ENCODE measurements at regions not wholly inside any gene's neighbourhood (a gene's known extent, or its start where the extent isn't known, plus 50 kb on each side); places are given as distances from the start of the nearest gene placed in this dataset.

DNA sequence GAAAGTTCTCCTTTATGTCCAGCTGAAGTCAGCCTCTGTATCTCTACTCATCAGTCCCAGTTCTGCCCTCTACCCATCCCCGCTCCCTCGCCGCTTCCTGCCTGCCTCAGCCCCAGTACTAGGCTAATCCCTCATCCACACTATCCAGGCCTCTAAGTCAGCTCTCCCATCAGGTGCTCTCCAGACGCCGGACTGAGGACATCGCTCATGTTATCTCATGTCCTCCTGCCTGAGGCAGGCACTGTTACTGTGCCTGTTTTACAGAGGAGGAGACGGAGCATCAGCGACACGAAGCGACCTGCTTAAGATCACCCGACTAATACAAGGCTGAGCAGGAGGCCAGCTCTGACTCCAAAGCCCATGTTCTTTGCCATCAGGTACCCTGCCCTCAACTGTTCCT lies 57.3 kb upstream of the RUNX3 start:
- no peak overlapping the region for H2AFZ ChIP-seq
- H3K4me2 ChIP-seq: no peak overlapping the region
- DNase-seq (ENCODE audit: low spot score): no peak
- no peaks in the 10 kb centered on the region for H3K36me3 ChIP-seq (replicated peaks; ENCODE audit: insufficient read depth, low read depth)
- TF ChIP-seq EZH2phosphoT487 (IDR thresholded peaks at IDR 0.05; ENCODE audit: low read depth, severe bottlenecking, unreplicated experiment) (no peak), EZH2 (IDR thresholded peaks at IDR 0.05; ENCODE audit: borderline replicate concordance) (no peak)
- TF ChIP-seq, protein P1, sequence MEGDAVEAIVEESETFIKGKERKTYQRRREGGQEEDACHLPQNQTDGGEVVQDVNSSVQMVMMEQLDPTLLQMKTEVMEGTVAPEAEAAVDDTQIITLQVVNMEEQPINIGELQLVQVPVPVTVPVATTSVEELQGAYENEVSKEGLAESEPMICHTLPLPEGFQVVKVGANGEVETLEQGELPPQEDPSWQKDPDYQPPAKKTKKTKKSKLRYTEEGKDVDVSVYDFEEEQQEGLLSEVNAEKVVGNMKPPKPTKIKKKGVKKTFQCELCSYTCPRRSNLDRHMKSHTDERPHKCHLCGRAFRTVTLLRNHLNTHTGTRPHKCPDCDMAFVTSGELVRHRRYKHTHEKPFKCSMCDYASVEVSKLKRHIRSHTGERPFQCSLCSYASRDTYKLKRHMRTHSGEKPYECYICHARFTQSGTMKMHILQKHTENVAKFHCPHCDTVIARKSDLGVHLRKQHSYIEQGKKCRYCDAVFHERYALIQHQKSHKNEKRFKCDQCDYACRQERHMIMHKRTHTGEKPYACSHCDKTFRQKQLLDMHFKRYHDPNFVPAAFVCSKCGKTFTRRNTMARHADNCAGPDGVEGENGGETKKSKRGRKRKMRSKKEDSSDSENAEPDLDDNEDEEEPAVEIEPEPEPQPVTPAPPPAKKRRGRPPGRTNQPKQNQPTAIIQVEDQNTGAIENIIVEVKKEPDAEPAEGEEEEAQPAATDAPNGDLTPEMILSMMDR (IDR thresholded peaks at IDR 0.05; ENCODE audit: poor library complexity): no peak
- 90% methylated on average over 11 of the region's 11 CpGs for WGBS (ENCODE audit: low lambda C conversion rate, missing lambda C conversion rate)
- H3K27me3 ChIP-seq: no peaks in the 10 kb centered on the region
- H3K9me2 ChIP-seq (replicated peaks; ENCODE audit: insufficient read depth): no peaks in the 10 kb centered on the region
- H3K4me1 ChIP-seq (ENCODE audit: insufficient read depth): no peaks in the 10 kb centered on the region
- H3K79me2 ChIP-seq: no peaks in the 10 kb centered on the region
- no peaks in the 10 kb centered on the region for H3K9me3 ChIP-seq (ENCODE audit: low read depth)
- no peak overlapping the region for H3K27ac ChIP-seq
- no peaks in the 10 kb centered on the region for H4K20me1 ChIP-seq (ENCODE audit: insufficient read depth, poor library complexity, severe bottlenecking)
- H3K4me3 ChIP-seq: no peak overlapping the region

DNA sequence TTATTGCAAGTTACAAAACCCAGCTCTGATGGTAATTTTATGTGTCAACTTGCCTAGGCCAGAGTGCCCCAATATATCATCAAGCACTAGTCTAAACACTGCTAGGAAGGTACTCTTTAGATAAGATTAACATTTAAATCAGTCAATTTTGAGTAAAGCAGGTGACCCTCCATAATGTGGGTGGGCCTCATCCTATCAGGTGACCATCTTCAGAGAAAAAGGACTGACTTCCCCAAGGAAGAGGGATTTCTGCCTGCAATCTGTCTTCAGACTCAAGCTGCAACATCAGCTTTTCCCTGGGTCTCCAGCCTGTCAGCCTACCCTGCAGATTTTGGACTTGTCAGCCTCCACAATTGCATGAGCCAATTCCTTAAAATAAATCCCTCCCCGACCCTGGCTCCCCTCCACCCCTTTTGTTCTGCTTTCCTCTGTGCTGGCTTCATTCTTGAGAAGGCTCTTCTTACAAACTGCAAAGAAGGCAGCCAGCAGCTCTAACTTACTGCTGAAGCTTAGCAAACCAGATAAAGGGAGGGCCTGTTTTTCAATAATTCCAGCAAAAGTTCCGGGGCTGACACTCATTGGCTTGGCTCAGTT lies 56.4 kb upstream of the RUNX3 start:
- TF ChIP-seq, protein P1 (IDR thresholded peaks at IDR 0.05; ENCODE audit: poor library complexity): no peak
- TF ChIP-seq EZH2phosphoT487 (IDR thresholded peaks at IDR 0.05; ENCODE audit: low read depth, severe bottlenecking, unreplicated experiment): no peak
- no peak for TF ChIP-seq EZH2 (IDR thresholded peaks at IDR 0.05; ENCODE audit: borderline replicate concordance)
- Histone ChIP-seq H3K4me2 (no peak overlapping the region), H3K27ac (no peak overlapping the region), H3K4me1 (ENCODE audit: insufficient read depth) (no peaks in the 10 kb centered on the region), H3K79me2 (no peaks in the 10 kb centered on the region), H2AFZ (no peak overlapping the region), H4K20me1 (ENCODE audit: insufficient read depth, poor library complexity, severe bottlenecking) (no peaks in the 10 kb centered on the region), H3K4me3 (no peak overlapping the region), H3K27me3 (no peaks in the 10 kb centered on the region), H3K36me3 (replicated peaks; ENCODE audit: insufficient read depth, low read depth) (no peaks in the 10 kb centered on the region), H3K9me2 (replicated peaks; ENCODE audit: insufficient read depth) (no peaks in the 10 kb centered on the region), H3K9me3 (ENCODE audit: low read depth) (no peaks in the 10 kb centered on the region)
- 60% methylated on average over 2 of the region's 2 CpGs for WGBS (ENCODE audit: low lambda C conversion rate, missing lambda C conversion rate)
- no peak for DNase-seq (ENCODE audit: low spot score)

- H2AFZ ChIP-seq: no peak overlapping the region
- no peak for DNase-seq (ENCODE audit: low spot score)
- TF ChIP-seq EZH2 (IDR thresholded peaks at IDR 0.05; ENCODE audit: borderline replicate concordance) (no peak), EZH2phosphoT487 (IDR thresholded peaks at IDR 0.05; ENCODE audit: low read depth, severe bottlenecking, unreplicated experiment) (no peak)
- TF ChIP-seq, protein P1 (IDR thresholded peaks at IDR 0.05; ENCODE audit: poor library complexity): no peak
- no peaks in the 10 kb centered on the region for H4K20me1 ChIP-seq (ENCODE audit: insufficient read depth, poor library complexity, severe bottlenecking)
- H3K9me3 ChIP-seq (ENCODE audit: low read depth): no peaks in the 10 kb centered on the region
- no peaks in the 10 kb centered on the region for H3K36me3 ChIP-seq (replicated peaks; ENCODE audit: insufficient read depth, low read depth)
- H3K27ac ChIP-seq: no peak overlapping the region
- H3K4me3 ChIP-seq: no peak overlapping the region
- H3K79me2 ChIP-seq: no peaks in the 10 kb centered on the region
- no peaks in the 10 kb centered on the region for H3K4me1 ChIP-seq (ENCODE audit: insufficient read depth)
- H3K9me2 ChIP-seq (replicated peaks; ENCODE audit: insufficient read depth): no peaks in the 10 kb centered on the region
- H3K4me2 ChIP-seq: no peak overlapping the region
- H3K27me3 ChIP-seq: no peaks in the 10 kb centered on the region
- 94% methylated on average over 3 of the region's 3 CpGs for WGBS (ENCODE audit: low lambda C conversion rate, missing lambda C conversion rate)
Measured at GRCh38 chr1:24985737-24986136, 55.7 kb upstream of the RUNX3 start.
